ENCODE measurements at regions not wholly inside any gene's neighbourhood (a gene's known extent, or its start where the extent isn't known, plus 50 kb on each side); places are given as distances from the start of the nearest gene placed in this dataset.

DNA sequence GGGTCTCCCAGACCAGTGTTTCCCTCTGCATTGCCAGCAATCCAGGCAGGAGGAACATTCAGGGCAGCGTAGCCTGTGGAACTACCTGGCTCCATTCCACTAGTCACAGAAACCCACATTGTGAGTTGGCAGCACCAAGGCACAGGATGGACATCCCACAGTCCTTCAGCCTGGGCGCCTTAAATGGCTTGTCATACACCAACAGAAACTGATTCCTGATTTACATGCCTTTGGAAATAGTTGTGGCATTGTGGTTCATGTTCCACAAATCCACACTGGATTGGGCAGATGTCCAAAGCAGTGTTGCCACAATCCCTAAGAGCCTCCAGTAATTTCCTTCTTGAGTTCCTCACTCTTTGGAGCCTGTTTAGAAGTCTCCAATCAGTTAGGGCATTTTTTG, 225.6 kb downstream of the BLID start:
- TF ChIP-seq, protein P1, sequence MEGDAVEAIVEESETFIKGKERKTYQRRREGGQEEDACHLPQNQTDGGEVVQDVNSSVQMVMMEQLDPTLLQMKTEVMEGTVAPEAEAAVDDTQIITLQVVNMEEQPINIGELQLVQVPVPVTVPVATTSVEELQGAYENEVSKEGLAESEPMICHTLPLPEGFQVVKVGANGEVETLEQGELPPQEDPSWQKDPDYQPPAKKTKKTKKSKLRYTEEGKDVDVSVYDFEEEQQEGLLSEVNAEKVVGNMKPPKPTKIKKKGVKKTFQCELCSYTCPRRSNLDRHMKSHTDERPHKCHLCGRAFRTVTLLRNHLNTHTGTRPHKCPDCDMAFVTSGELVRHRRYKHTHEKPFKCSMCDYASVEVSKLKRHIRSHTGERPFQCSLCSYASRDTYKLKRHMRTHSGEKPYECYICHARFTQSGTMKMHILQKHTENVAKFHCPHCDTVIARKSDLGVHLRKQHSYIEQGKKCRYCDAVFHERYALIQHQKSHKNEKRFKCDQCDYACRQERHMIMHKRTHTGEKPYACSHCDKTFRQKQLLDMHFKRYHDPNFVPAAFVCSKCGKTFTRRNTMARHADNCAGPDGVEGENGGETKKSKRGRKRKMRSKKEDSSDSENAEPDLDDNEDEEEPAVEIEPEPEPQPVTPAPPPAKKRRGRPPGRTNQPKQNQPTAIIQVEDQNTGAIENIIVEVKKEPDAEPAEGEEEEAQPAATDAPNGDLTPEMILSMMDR (conservative IDR thresholded peaks at IDR 0.05), result no peak
- no peak for TF ChIP-seq EZH2 (IDR thresholded peaks at IDR 0.05; ENCODE audit: low read depth)
